Fibroblast of skin of left biceps (primary cell): ENCODE measurements at regions not wholly inside any gene's neighbourhood (a gene's known extent, or its start where the extent isn't known, plus 50 kb on each side); places are given as distances from the start of the nearest gene placed in this dataset.
"Not testable (repeated sequence)": the region's sequence is repeated elsewhere in the genome, so short reads cannot be mapped to it uniquely, and the experiment has no call there.

Experiments used
- DNase-seq, 2 experiments: peaks; one replicate each; pipeline ENCODE4 v3.0.0-alpha.2; 2013; ENCODE audit warnings: low read depth in 2 of 2

- no peak for DNase-seq
Observed at GRCh38 chr7:69232445-69233376, 365.6 kb upstream of the AUTS2 start.

GRCh38 chr7:69237541-69237940 lies 360.7 kb upstream of the AUTS2 start:
- no peak for DNase-seq

GRCh38 chr7:69243016-69243415 lies 355.3 kb upstream of the AUTS2 start:
- DNase-seq = no peak

- no peak for DNase-seq
Observed at GRCh38 chr7:69244701-69245100, 353.6 kb upstream of the AUTS2 start.

- DNase-seq = no peak
Observed at GRCh38 chr7:69245646-69246045, 352.6 kb upstream of the AUTS2 start.

GRCh38 chr7:69246758-69247157 lies 351.5 kb upstream of the AUTS2 start:
- DNase-seq = no peak

GRCh38 chr7:69248382-69248828 lies 349.9 kb upstream of the AUTS2 start:
- not testable (repeated sequence) for DNase-seq

- DNase-seq = no peak
Observed at GRCh38 chr7:69250958-69251357, 347.3 kb upstream of the AUTS2 start.

GRCh38 chr7:69254643-69255042 lies 343.6 kb upstream of the AUTS2 start:
- DNase-seq = no peak

- DNase-seq = no peak
Observed at GRCh38 chr7:69256634-69257081, 341.6 kb upstream of the AUTS2 start.

- DNase-seq = no peak
Observed at GRCh38 chr7:69257592-69257991, 340.7 kb upstream of the AUTS2 start.

GRCh38 chr7:69259445-69259844 lies 338.8 kb upstream of the AUTS2 start:
- DNase-seq = no peak

- DNase-seq = no peak
Observed at GRCh38 chr7:69260023-69260422, 338.3 kb upstream of the AUTS2 start.

- no peak for DNase-seq
Observed at GRCh38 chr7:69263550-69263949, 334.7 kb upstream of the AUTS2 start.

GRCh38 chr7:69269806-69270205 lies 328.5 kb upstream of the AUTS2 start:
- DNase-seq = no peak

- DNase-seq = no peak
Observed at GRCh38 chr7:69272101-69272500, 326.2 kb upstream of the AUTS2 start.

GRCh38 chr7:69276011-69276729 lies 322.1 kb upstream of the AUTS2 start:
- peak; percentile 95 to 97 for DNase-seq

- DNase-seq = peak; percentile 74 to 78
Observed at GRCh38 chr7:69277366-69277765, 320.9 kb upstream of the AUTS2 start.

GRCh38 chr7:69282946-69283345 lies 315.3 kb upstream of the AUTS2 start:
- DNase-seq = no peak

GRCh38 chr7:69283421-69283820 lies 314.9 kb upstream of the AUTS2 start:
- DNase-seq = peak in 1 of 2 experiments; percentile 37

- no peak for DNase-seq
Observed at GRCh38 chr7:69285854-69286253, 312.4 kb upstream of the AUTS2 start.

- no peak for DNase-seq
Observed at GRCh38 chr7:69295977-69296376, 302.3 kb upstream of the AUTS2 start.

- DNase-seq = no peak
Observed at GRCh38 chr7:69301253-69301652, 297.0 kb upstream of the AUTS2 start.
